Panc1 (cell line): ENCODE measurements at regions not wholly inside any gene's neighbourhood (a gene's known extent, or its start where the extent isn't known, plus 50 kb on each side); places are given as distances from the start of the nearest gene placed in this dataset.

Experiments
- ATAC-seq: fragments of 200-7000 bp; cut with Tn5 transposase; 2 replicates; pipeline ENCODE4 v1.9.1; 2020; ENCODE audit warnings: mild to moderate bottlenecking, moderate library complexity
- BruUV-seq: library from RNA; stranded (reverse); fragments of 400-500 nt; replicated peaks from 2 replicates; lab custom pipeline; 2021; lab: Mats Ljungman, UMichigan
- CTCF ChIA-PET: fragments of 300-600 bp; sonication (Branson Sonifier 250); formaldehyde crosslinking; loops from one replicate; lab custom pipeline; 2022; ENCODE audit warnings: antibody characterized with exemption; lab: Charles Lee
- POLR2A ChIA-PET: fragments of 300-600 bp; sonication (Branson Sonifier 250); formaldehyde crosslinking; loops from one replicate; lab custom pipeline; 2022; ENCODE audit warnings: antibody characterized with exemption; lab: Charles Lee
- DNase-seq: peaks from one replicate; pipeline ENCODE4 v3.0.0-alpha.2; 2010; ENCODE audit warnings: low read depth, low spot score
- H3K27ac ChIP-seq: 2 replicates; pipeline ENCODE4 v1.5.1; 2011; ENCODE audit warnings: mild to moderate bottlenecking, low read length, inconsistent platforms
- H3K27me3 ChIP-seq: fragments of 200-500 bp; sonication (Bioruptor generic); 2 replicates; pipeline ENCODE4 v1.6.0; 2014; ENCODE audit warnings: low read length, inconsistent platforms; ENCODE audit not compliant: control insufficient read depth, insufficient read depth
- H3K36me3 ChIP-seq: fragments of 200-500 bp; sonication (Bioruptor generic); 2 replicates; pipeline ENCODE4 v1.5.1; 2014; ENCODE audit warnings: inconsistent platforms, mild to moderate bottlenecking, low read length, moderate library complexity; ENCODE audit not compliant: control insufficient read depth, insufficient read depth
- H3K4me1 ChIP-seq: 2 replicates; pipeline ENCODE4 v1.5.1; 2011; ENCODE audit warnings: inconsistent platforms, mild to moderate bottlenecking, low read length, moderate library complexity; ENCODE audit not compliant: control insufficient read depth, insufficient read depth
- H3K4me3 ChIP-seq, 2 experiments: 2 replicates each; pipeline ENCODE4 v1.5.1; 2011 to 2012; ENCODE audit warnings: low read depth in 2 of 2, low read length in 2 of 2, mild to moderate bottlenecking in 2 of 2, inconsistent platforms in 1 of 2, moderate library complexity in 1 of 2
- H3K9me3 ChIP-seq: fragments of 200-500 bp; sonication (Bioruptor generic); 2 replicates; pipeline ENCODE4 v1.5.1; 2014; ENCODE audit warnings: low read depth, mild to moderate bottlenecking, inconsistent platforms, low read length, moderate library complexity; ENCODE audit not compliant: control insufficient read depth, insufficient read depth
- CTCF ChIP-seq: fragments of 450-650 bp; IDR thresholded peaks from 2 replicates; pipeline ENCODE4 v1.5.1; 2017; ENCODE audit warnings: mild to moderate bottlenecking
- POLR2AphosphoS5 ChIP-seq: IDR thresholded peaks from 2 replicates; pipeline ENCODE4 v1.6.1; 2012; ENCODE audit warnings: mild to moderate bottlenecking, low read depth, low read length, moderate library complexity
- REST ChIP-seq, 2 experiments: IDR thresholded peaks; 2 replicates each; pipeline ENCODE4 v1.6.1; 2011 to 2012; ENCODE audit warnings: low read depth in 2 of 2, control low read depth in 1 of 2, low read length in 1 of 2, mild to moderate bottlenecking in 1 of 2, moderate library complexity in 1 of 2; ENCODE audit not compliant: insufficient read depth in 1 of 2
- SIN3A ChIP-seq: IDR thresholded peaks from 2 replicates; pipeline ENCODE4 v1.6.1; 2012; ENCODE audit warnings: low read depth, mild to moderate bottlenecking, low read length, moderate library complexity, borderline replicate concordance; ENCODE audit not compliant: insufficient read depth
- TCF7L2 ChIP-seq: IDR thresholded peaks from 2 replicates; pipeline ENCODE4 v1.6.1; 2011; ENCODE audit warnings: mild to moderate bottlenecking, low read depth, low read length, inconsistent platforms
- in situ Hi-C: cut with HindIII; loops from 2 replicates; pipeline ENCODE4 v1.10.0; 2016; ENCODE audit warnings: low sequenced_read_pairs, low pct_unique_long_range_greater_than_20kb
- intact Hi-C: fragments of 100-400 bp; cut with micrococcal nuclease; formaldehyde crosslinking; loops from one replicate; pipeline ENCODE4 v1.10.0; 2022; ENCODE audit not compliant: unreplicated experiment

- H3K9me3 ChIP-seq = no peaks in the 10 kb centered on the region
- ATAC-seq (no peak), DNase-seq (peak; percentile 1)
- H3K27me3 ChIP-seq = no peaks in the 10 kb centered on the region
- TF ChIP-seq CTCF (peak; percentile 16; the same call in 1 of the 2 replicates), POLR2AphosphoS5 (no peak)
- no peak overlapping the region for H3K27ac ChIP-seq
- intact Hi-C loops = no loop called here
- ChIA-PET CTCF (no interaction called here), POLR2A (no interaction called here)
- H3K4me3 ChIP-seq = no peak overlapping the region
- in situ Hi-C loops = no loop called here
- no peaks in the 10 kb centered on the region for H3K4me1 ChIP-seq
- no peaks in the 10 kb centered on the region for H3K36me3 ChIP-seq
- no TSS peak for BruUV-seq
Observed at GRCh38 chr13:78317030-78317429, 286.3 kb downstream of the POU4F1 start.

- no peak overlapping the region for H3K4me3 ChIP-seq
- BruUV-seq = no TSS peak
- CTCF ChIA-PET = no interaction called here
- ATAC-seq = no peak
- H3K4me1 ChIP-seq = no peaks in the 10 kb centered on the region
- no peak for TF ChIP-seq POLR2AphosphoS5
- no peak for TF ChIP-seq REST (IDR thresholded peaks at IDR 0.05; ENCODE audit: insufficient read depth in 1 of 2, low read depth in 2 of 2, low read length in 1 of 2)
- TF ChIP-seq SIN3A = no peak
- no peak for TF ChIP-seq TCF7L2
- TF ChIP-seq CTCF = no peak
- H3K27ac ChIP-seq = no peak overlapping the region
- intact Hi-C loops = no loop called here
- no peaks in the 10 kb centered on the region for H3K36me3 ChIP-seq
- POLR2A ChIA-PET = no interaction called here
- H3K27me3 ChIP-seq = no peaks in the 10 kb centered on the region
- no peaks in the 10 kb centered on the region for H3K9me3 ChIP-seq
- DNase-seq = no peak
- in situ Hi-C loops = no loop called here
Observed at GRCh38 chr13:78309497-78310180, 293.7 kb downstream of the POU4F1 start.
